ENCODE measurements at regions not wholly inside any gene's neighbourhood (a gene's known extent, or its start where the extent isn't known, plus 50 kb on each side); places are given as distances from the start of the nearest gene placed in this dataset.

GRCh38 chr10:118484152-118484871, 111.1 kb downstream of the PRLHR start:
- H3K4me3 ChIP-seq (ENCODE audit: low read depth, low read length), result no peak overlapping the region
- in situ Hi-C loops (cut with HindIII; ENCODE audit: low sequenced_read_pairs), result no loop called here
- no peak for TF ChIP-seq CTCF (IDR thresholded peaks at IDR 0.05; ENCODE audit: low read depth, low read length)
- DNase-seq (ENCODE audit: low read depth, low spot score), result no peak

- in situ Hi-C loops (cut with HindIII; ENCODE audit: low sequenced_read_pairs), result no loop called here
- DNase-seq (ENCODE audit: low read depth, low spot score), result no peak
- no peak overlapping the region for H3K4me3 ChIP-seq (ENCODE audit: low read depth, low read length)
- TF ChIP-seq CTCF (IDR thresholded peaks at IDR 0.05; ENCODE audit: low read depth, low read length), result no peak
Measured at GRCh38 chr10:118483496-118483895, 112.0 kb downstream of the PRLHR start.

- H3K4me3 ChIP-seq (ENCODE audit: low read depth, low read length), result no peak overlapping the region
- TF ChIP-seq CTCF (IDR thresholded peaks at IDR 0.05; ENCODE audit: low read depth, low read length), result no peak
- in situ Hi-C loops (cut with HindIII; ENCODE audit: low sequenced_read_pairs), result no loop called here
- no peak for DNase-seq (ENCODE audit: low read depth, low spot score)
Measured at GRCh38 chr10:118482393-118483331, 112.8 kb downstream of the PRLHR start.

- TF ChIP-seq CTCF (IDR thresholded peaks at IDR 0.05; ENCODE audit: low read depth, low read length), result no peak
- in situ Hi-C loops (cut with HindIII; ENCODE audit: low sequenced_read_pairs), result no loop called here
- no peak for DNase-seq (ENCODE audit: low read depth, low spot score)
- no peak overlapping the region for H3K4me3 ChIP-seq (ENCODE audit: low read depth, low read length)
Measured at GRCh38 chr10:118481871-118482270, 113.6 kb downstream of the PRLHR start.

- in situ Hi-C loops (cut with HindIII; ENCODE audit: low sequenced_read_pairs), result no loop called here
- DNase-seq (ENCODE audit: low read depth, low spot score), result no peak
Measured at GRCh38 chr10:118475214-118475613, 120.2 kb downstream of the PRLHR start.

More at GRCh38 chr10:118475214-118475613, 120.2 kb downstream of the PRLHR start:
- no peak overlapping the region for H3K4me3 ChIP-seq (ENCODE audit: low read depth, low read length)
- TF ChIP-seq CTCF (IDR thresholded peaks at IDR 0.05; ENCODE audit: low read depth, low read length), result no peak
